SIG-M5 treated with dmso at 0.1 percent for 504 hours (cell line): ENCODE measurements at regions not wholly inside any gene's neighbourhood (a gene's known extent, or its start where the extent isn't known, plus 50 kb on each side); places are given as distances from the start of the nearest gene placed in this dataset.
"Not testable (repeated sequence)": the region's sequence is repeated elsewhere in the genome, so short reads cannot be mapped to it uniquely, and the experiment has no call there.

Source experiments
- DNase-seq: peaks from one replicate; lab custom pipeline; 2025; ENCODE audit not compliant: unreplicated experiment; lab: John Stamatoyannopoulos, UW

GRCh38 chr15:23846218-23846617 lies 159.1 kb upstream of the NDN start:
- DNase-seq, result no peak

- no peak for DNase-seq
Measured at GRCh38 chr15:23850666-23851065, 163.6 kb upstream of the NDN start.

DNA sequence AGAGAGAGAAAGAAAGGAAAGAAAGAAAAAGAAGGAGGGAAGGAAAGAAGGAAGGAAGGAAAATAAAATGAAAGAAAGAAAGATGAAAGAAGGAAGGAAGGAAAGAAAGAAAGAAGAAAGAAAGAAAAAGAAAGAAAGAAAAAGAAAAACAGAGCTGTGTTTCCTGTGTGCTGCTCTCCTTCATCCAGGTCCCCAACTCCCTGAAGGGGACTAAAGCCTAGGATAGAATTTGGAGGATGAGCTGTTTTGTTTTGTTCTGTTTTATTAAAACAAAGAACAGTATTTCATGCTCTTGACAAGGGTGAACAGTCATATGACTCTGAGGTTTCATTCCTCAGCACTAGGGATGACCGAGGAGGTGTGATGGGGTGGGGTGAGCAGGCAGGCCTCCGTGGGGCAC lies 164.8 kb upstream of the NDN start:
- DNase-seq, result no peak

GRCh38 chr15:23853286-23853685 lies 166.2 kb upstream of the NDN start:
- DNase-seq, result no peak

DNA sequence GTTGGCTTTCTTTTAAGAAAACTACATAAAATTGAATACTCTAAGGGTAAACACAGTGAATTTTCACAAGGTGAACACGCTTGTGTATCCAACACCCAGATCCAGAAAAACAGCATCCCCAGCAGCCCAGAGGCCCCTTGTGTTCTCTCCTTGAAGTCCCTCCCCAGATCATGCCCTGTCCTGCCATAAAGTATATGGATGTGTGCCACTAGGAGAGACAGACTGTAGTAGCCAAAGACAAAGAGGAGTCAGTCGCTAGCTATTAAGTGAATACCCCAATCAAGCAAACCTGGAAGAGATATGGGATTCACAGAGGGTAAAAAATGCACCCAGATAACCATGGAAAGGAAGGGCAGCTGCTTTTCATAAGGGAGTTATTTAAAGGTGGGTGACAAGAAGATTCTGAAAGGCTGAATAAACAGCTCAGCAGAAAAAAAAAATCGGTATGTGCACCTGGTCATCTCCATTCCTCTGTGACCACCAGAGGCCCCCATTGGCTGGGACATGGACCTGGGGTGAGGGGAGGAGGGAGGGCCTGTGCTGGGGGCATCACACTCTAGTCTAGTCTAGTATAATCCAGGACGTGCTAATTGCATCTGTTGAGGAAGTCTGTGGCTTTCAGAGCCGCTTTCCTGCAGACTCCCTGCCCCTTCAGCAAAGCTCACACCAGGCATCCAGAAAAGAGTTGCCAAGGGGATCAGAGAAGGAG lies 167.3 kb upstream of the NDN start:
- no peak for DNase-seq

DNA sequence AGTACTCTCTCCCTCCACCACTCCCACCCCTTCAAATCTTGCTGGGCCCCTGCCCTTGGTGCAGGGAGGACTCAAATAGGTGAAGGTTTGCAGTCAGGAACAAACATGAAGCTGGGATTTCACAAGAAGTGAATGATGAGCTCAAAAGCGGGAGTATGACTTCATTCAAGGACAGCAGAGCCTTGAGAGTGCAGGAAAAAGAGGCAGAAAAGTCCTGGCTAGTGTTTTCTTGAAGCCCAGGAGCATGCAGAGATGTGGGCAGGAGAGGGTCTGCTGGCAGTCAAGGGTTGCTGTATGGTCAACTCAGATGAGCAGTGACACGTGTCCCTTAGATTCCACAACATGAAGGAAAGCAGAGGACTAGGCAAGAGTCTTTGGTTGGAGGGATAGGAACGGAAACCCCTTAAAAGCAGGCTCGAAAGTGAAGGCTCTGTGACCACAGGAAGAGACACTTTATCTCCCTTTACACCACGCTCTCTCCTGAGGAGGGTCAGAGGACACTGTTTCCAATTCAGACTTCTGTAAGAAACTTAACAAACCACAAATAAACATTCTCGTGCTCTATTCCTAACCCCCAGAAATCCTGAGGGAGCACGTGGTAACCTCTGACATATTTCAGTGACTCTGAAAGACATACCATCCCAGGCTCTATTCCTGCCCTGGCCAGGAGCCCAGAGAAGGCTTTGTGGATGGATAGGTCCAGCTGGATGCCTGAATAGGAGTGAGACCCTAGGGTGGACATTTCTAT lies 168.0 kb upstream of the NDN start:
- DNase-seq, result no peak

DNA sequence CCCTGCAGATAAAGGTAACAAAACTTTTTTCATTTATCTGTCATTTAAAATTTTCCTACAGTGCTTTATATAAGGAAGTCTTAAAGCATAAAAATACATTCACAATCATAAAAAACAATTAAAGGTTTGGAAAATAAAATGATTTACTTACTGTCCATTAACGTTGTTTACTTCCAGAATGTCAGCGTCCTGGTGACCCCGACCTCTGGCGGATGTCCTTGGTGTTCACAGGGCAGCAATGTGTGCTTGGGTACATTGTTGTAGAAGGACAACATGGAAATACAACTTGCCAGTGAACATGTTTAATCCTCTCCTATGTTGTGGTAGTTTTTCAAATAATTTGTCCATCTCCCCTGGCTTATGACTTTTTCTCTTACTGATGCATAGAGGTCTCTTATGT lies 168.8 kb upstream of the NDN start:
- DNase-seq, result no peak

GRCh38 chr15:23857028-23857641 lies 170.0 kb upstream of the NDN start:
- peak; percentile 32 for DNase-seq

- no peak for DNase-seq
Measured at GRCh38 chr15:23859008-23859407, 171.9 kb upstream of the NDN start.

GRCh38 chr15:23860290-23861245 lies 173.5 kb upstream of the NDN start:
- no peak for DNase-seq

- DNase-seq, result no peak
Measured at GRCh38 chr15:23866832-23867231, 179.7 kb upstream of the NDN start.

- no peak for DNase-seq
Measured at GRCh38 chr15:23869396-23869795, 182.3 kb upstream of the NDN start.

GRCh38 chr15:23873613-23874012 lies 186.5 kb upstream of the NDN start:
- not testable (repeated sequence) for DNase-seq

GRCh38 chr15:23877502-23878412 lies 190.7 kb upstream of the NDN start:
- no peak for DNase-seq

- DNase-seq, result no peak
Measured at GRCh38 chr15:23881291-23881690, 194.2 kb upstream of the NDN start.

GRCh38 chr15:23890218-23890617 lies 203.1 kb upstream of the NDN start:
- no peak for DNase-seq

- DNase-seq, result no peak
Measured at GRCh38 chr15:23897091-23897490, 210.0 kb upstream of the NDN start.

- no peak for DNase-seq
Measured at GRCh38 chr15:23897531-23897930, 210.4 kb upstream of the NDN start.

GRCh38 chr15:23910030-23910429 lies 222.9 kb upstream of the NDN start:
- no peak for DNase-seq

DNA sequence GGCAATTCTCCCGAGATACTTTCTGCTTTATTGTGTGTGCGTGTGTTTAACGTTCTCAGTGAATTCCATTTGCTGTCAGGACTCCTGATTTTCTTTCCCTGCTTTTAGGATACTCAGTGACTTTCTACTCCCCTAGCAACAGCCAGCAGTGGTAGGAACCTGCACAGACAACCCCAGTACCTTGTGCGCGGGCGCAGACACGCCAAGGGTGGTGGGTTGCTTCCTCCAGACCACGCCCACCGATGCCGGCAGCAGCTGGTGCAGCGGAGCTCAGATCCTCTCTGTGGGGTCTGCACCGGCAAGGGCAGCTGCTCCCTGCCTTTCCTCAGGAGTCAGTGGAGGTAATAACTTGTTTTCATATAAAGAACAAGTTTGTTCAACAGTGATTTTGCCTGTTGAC lies 225.1 kb upstream of the NDN start:
- DNase-seq, result no peak
